Activated CD8-positive, alpha-beta memory T cell treated with anti-CD3 and anti-CD28 coated beads for 24 hours (primary cell): ENCODE measurements at regions not wholly inside any gene's neighbourhood (a gene's known extent, or its start where the extent isn't known, plus 50 kb on each side); places are given as distances from the start of the nearest gene placed in this dataset.
"Not testable (repeated sequence)": the region's sequence is repeated elsewhere in the genome, so short reads cannot be mapped to it uniquely, and the experiment has no call there.

Experiments used
- DNase-seq: peaks from one replicate; pipeline ENCODE4 v3.0.0-alpha.2; 2020

DNA sequence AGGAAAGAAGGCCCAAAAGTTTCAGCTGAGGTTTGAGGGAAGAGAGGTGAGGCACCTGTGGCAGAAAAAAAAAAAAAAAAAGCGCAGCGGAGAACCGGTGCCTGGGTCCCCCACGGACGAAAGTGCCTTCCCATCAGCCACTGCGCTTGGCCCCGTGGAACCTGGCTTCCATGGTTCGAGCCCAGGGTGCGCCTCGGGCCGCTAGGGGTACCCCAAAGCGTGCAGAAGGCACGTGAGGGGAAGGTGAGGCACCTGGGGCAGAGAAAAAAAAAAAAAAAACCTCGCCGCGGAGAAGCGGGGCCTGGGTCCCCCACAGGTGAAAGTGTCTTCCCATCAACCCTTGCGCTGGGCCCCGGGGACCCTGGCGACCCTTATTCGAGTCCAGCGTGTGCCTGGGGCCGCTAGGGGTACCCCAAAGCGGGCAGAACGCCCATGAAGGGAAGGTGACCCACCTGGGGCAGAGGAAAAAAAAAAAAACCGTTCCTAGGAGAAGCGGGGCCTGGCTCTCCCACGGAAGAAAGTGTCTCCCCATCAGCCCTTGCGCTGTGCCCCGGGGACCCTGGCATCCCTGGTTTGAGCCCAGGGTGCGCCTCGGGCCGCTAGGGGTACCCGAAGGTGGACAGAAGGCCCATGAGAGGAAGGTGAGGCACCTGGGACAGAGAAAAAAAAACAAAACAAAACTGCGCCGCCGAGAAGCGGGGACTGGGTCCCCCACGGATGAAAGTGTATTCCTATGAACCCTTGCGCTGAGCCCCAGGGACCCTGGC lies 228.6 kb downstream of the CCDC74A start:
- DNase-seq: no peak

DNA sequence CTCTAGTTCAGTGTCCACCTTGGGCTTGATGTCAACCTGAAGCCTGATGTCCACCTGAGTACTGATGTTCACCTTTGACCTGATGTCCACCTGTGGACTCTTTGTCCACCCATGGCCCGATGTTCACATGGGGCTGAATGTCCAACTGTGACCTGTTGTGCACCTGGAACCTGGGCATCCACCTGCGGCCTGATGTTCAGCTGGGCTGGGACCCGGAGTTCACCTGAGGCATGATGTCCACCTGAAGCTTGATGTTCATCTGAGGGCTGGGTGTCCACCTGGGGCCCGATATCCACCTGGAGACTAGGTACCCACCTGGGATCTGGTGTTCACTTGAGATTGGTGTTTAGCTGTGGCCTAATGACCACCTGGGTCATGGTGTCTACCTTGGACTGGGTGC lies 231.3 kb downstream of the CCDC74A start:
- DNase-seq: not testable (repeated sequence)

DNA sequence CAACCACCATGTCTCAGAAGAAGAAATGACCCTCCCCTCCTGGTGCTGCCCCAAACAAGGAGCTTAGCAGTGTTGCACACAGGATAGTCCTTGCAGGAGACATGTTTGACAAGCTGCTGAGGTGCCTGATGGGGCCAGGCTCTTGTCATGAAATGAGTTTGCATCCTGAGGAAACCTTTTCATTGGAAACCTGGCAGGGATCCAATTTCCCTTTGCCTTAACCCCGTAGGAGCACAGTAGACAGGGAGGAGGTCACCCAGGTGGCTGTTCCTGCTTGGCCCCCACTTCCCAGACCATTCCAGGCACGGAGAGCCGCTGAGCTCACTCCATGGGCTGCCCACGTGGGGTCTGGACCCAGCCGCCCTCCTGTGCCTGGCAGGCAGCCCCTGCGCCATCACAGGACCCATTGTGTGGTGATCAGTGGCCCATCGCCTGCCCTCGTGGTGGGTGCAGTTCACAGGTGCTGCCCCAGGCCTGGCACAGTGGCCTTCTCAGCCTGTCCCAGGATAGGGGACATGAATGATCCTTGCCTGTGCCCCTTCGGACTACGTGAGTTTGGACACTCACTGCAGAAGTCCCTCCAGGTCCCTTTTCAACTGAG lies 247.4 kb downstream of the CCDC74A start:
- DNase-seq: not testable (repeated sequence)

DNA sequence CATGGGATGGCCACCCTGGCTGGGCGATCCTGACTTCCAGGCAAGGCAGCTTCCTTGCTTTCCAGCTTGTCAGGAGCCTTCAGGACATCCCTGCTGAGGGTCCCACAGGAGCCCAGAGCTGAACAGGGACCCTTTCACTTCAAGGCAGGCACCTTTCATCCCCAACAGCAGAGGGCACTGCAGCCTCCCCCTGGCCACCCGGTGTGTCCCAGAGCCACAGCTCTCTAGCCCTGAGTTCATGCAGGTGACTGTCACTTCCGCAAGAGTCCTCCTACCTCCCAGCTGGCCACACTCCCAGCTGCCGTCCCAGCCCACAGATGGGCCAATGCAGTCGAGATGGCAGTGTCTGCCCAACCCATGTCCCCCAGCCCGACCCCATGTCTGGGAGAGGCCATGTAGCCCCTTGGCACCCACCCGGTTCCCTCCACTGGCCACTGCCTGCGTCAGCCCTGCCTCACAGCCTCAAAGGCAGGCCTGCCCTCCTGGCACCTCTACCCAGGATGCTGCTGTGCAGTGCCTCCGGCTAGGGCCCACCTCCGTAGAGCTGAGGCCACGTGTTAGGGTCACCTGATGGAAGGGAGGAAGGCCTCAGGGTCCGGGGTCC lies 248.3 kb downstream of the CCDC74A start:
- DNase-seq: not testable (repeated sequence)

DNA sequence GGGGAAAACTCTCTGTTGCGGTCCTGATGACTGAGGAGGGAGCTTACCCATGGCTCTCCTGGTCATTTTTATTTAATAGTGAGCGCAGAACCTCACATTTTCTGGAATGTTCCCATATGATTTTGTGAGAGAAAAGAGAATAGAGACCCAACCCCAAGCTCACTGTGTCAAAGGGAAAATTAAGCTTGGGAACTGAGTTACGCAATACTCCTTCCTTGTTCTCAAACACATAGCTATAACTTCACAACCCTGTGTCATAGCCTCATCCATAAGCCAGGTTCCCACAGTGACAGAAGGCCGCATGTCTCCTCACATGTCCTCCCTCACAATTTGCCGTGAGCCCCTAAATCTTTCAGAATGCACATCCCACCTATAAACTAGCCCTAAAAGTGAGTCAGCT lies 252.8 kb downstream of the CCDC74A start:
- DNase-seq: not testable (repeated sequence)

DNA sequence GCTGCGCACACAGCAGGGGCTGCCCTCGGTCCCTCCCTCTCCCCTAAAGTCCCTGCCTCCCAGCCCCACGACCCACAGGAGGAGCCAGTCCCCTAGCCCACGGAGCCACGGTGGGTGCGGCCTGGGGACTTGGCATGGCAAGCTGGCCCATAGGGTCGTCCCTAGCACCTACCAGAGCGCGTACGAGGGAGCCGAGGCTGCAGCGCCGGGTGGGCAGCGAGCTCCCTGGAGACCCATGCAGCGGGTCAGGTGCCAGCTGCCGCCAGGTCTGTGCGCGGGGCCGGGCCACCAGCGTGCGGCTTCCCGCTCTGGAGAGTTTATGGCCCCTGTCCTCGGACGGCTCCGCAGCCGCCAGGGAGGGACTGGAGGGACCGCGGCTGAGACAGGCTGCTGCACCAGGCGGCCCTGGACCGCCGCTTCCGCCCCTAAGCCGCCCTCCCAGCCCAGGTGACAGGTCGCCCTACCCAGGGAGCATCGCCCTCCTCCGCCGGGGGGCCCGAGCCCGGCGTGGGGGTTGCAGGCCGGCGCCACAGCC lies 273.6 kb downstream of the CCDC74A start:
- no peak for DNase-seq

DNA sequence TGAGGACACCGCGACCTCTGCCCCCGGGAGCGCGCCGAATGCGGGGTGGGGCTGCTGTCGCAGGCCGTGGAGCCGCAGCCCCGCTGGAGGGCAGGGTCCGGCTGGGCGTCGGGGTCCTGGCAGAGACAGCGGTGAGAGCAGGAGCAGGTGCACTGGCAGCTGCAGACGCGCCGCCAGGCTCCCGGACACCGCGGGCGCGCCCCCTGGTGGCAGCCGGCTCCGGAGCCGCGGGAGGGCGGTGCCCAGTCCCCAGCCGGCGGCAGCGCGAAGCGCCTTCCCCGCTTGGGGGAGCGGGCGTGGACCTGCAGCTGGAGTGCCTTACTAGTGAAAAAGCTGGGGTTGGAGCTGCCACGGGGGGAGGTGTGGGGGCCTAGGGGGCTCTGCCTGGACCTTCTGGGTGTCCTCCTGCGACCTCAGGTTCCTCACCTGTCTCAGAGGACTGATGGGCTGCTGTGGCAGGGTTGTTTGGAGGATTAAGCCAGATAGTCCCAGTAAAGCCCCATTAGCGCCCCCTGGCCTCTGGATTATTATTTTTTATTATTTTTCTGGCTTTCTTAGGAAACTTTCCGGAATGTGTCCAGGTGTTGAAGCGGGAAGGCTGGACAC lies 274.2 kb downstream of the CCDC74A start:
- DNase-seq: peak; percentile 92

- DNase-seq: peak; percentile 80
Observed at GRCh38 chr2:131802351-131802836, 274.7 kb downstream of the CCDC74A start.

GRCh38 chr2:131803237-131803636 lies 275.5 kb downstream of the CCDC74A start:
- not testable (repeated sequence) for DNase-seq

- DNase-seq: not testable (repeated sequence)
Observed at GRCh38 chr2:131812605-131813004, 284.9 kb downstream of the CCDC74A start.

- not testable (repeated sequence) for DNase-seq
Observed at GRCh38 chr2:131813378-131813777, 285.7 kb downstream of the CCDC74A start.

DNA sequence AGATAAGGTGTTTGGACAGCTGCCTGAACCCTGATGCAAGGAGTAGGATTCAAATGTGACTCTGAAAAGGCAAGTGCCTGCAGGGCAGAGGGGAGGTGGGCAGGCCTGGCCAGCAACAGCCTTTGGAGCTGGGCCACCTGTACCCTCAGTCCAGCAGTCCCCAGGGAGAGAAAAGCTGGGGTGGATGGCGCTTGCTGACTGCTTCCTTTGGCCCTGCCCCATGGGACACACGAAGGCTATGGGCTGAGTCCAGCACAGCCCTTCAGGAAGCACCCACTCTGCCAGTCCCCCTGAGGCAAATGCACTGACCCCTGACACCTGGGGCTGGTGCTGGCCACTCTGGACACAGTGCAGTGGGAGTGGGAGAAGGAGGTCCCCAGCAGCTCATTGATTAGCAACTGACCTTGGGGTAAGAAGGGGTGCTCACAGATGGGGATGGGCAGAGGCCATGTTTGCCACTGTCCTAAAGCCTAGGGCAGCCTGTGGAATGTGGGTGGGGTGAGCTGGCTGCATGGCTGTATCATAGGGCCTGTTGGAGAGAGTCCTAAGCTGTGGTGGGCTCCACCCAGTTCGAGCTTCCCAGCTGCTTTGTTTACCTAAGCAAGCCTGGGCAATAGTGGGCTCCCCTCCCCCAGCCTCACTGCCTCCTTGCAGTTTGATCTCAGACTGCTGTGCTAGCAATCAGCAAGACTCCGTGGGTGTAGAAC lies 290.7 kb downstream of the CCDC74A start:
- not testable (repeated sequence) for DNase-seq

DNA sequence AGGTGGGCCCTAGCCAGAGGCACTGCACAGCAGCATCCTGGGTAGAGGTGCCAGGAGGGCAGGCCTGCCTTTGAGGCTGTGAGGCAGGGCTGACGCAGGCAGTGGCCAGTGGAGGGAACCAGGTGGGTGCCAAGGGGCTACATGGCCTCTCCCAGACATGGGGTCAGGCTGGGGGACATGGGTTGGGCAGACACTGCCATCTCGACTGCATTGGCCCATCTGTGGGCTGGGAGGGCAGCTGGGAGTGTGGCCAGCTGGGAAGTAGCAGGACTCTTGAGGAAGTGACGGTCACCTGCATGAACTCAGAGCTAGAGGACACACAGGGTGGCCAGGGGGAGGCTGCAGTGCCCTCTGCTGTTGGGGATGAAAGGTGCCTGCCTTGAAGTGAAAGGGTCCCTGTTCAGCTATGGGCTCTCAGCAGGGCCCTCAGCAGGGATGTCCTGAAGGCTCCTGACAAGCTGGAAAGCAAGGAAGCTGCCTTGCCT lies 294.6 kb downstream of the CCDC74A start:
- DNase-seq: not testable (repeated sequence)

GRCh38 chr2:131823058-131823457 lies 295.4 kb downstream of the CCDC74A start:
- DNase-seq: not testable (repeated sequence)

DNA sequence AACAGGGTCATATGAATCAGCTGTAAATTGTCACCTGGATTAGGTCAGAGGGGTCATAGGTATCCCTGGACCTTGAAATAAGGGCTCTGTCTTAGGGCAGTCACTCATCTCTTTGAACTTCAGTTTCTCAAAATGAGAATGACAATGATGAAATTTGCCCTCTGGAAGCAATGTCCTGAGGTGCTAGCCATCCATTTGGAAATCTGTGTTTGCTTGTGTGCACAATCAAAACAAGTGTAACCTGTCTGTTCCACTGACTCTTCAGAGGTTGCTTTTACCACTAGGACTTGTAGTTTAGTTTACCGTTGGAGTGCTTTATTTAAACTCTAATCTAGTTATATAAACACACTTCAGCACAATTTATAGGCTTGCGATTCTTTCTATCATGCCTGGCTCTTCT lies 297.3 kb downstream of the CCDC74A start:
- not testable (repeated sequence) for DNase-seq

DNA sequence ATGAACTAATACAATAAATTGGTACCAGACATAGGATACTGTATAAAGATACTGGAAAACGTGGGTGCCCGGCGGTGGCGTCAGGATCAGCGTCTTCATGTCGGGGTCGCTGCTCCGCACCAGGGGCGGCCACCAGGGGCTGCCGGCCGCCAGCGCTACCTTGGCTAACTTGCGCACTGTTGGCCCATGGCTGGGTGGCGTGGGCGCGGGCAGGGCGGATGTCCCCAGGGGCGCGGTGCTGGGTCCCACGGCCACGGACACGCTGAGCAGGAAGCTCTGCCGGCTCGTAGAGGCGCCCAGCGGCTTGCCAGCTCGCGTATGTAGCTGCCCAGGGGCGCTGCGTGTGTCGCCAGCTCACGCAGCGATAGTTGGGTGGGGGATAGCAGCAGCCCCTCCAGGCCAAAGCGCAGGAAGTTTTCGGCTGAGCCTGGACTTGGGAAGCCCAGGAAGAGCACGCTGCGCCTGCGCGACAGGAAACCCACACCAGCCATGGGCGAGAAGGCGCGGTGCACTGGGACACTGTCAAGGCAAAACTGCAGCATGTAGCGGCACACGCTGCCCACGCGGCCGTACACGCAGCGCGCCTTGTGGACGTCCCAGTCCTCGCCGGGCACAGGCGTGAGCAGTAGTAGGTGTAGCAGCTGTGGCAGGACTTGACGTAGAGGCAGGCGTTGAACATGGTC lies 299.9 kb downstream of the CCDC74A start:
- no peak for DNase-seq

GRCh38 chr2:131828164-131828561 lies 300.5 kb downstream of the CCDC74A start:
- no peak for DNase-seq

GRCh38 chr2:131828633-131829455 lies 301.2 kb downstream of the CCDC74A start:
- DNase-seq: not testable (repeated sequence)

- DNase-seq: not testable (repeated sequence)
Observed at GRCh38 chr2:131829456-131830241, 302.0 kb downstream of the CCDC74A start.
